B cell (primary cell): ENCODE measurements at regions not wholly inside any gene's neighbourhood (a gene's known extent, or its start where the extent isn't known, plus 50 kb on each side); places are given as distances from the start of the nearest gene placed in this dataset.

Experiments
- CTCF ChIP-seq: fragments of 200-600 bp; IDR thresholded peaks from one replicate; pipeline ENCODE4 v1.8.0; 2022; ENCODE audit warnings: antibody characterized with exemption, mild to moderate bottlenecking
- EZH2 ChIP-seq: IDR thresholded peaks from 2 replicates; pipeline ENCODE4 v1.6.1; 2012; ENCODE audit warnings: borderline replicate concordance, low read depth, mild to moderate bottlenecking, moderate library complexity, low read length; ENCODE audit not compliant: insufficient read depth, poor library complexity, severe bottlenecking

GRCh38 chr4:8746523-8747466, 124.8 kb downstream of the HMX1 start:
- no peak for TF ChIP-seq CTCF
- no peak for TF ChIP-seq EZH2
